ENCODE measurements at regions not wholly inside any gene's neighbourhood (a gene's known extent, or its start where the extent isn't known, plus 50 kb on each side); places are given as distances from the start of the nearest gene placed in this dataset.

DNA sequence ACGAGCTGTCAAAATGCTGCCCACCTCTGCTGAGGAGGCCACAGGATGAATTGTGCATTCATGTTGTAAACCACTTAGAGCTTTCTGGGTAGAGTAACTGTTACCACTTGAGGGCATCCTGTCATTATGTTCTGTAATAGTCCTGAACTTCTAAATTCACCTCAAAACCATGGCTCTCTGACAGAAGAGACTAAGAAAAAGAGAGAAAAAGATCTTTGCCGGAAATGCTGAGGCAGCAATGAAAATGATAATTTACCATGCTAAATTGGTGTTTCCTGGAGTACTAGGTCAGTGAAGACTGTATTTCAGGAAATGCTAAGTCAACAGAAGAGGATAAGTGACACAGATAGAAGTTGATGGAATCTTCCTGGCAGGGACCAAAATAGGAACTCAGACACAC lies 942.3 kb upstream of the SLIT2 start:
- TF ChIP-seq, protein P1, sequence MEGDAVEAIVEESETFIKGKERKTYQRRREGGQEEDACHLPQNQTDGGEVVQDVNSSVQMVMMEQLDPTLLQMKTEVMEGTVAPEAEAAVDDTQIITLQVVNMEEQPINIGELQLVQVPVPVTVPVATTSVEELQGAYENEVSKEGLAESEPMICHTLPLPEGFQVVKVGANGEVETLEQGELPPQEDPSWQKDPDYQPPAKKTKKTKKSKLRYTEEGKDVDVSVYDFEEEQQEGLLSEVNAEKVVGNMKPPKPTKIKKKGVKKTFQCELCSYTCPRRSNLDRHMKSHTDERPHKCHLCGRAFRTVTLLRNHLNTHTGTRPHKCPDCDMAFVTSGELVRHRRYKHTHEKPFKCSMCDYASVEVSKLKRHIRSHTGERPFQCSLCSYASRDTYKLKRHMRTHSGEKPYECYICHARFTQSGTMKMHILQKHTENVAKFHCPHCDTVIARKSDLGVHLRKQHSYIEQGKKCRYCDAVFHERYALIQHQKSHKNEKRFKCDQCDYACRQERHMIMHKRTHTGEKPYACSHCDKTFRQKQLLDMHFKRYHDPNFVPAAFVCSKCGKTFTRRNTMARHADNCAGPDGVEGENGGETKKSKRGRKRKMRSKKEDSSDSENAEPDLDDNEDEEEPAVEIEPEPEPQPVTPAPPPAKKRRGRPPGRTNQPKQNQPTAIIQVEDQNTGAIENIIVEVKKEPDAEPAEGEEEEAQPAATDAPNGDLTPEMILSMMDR (IDR thresholded peaks at IDR 0.05): no peak; the same call in 1 of the 2 replicates
- TF ChIP-seq POLR2AphosphoS5 (IDR thresholded peaks at IDR 0.05; ENCODE audit: low read depth, low read length) (no peak), REST (IDR thresholded peaks at IDR 0.05; ENCODE audit: insufficient read depth in 1 of 2, low read depth in 2 of 2, low read length in 1 of 2) (no peak)

All from Panc1 (cell line).